ENCODE measurements at regions not wholly inside any gene's neighbourhood (a gene's known extent, or its start where the extent isn't known, plus 50 kb on each side); places are given as distances from the start of the nearest gene placed in this dataset.
A peak's percentile ranks its signal among the peaks of the same experiment; 100 is the strongest.

- Histone ChIP-seq H3K4me3 (ENCODE audit: low read length) (no peak overlapping the region), H3K36me3 (ENCODE audit: control insufficient read depth in 2 of 3, insufficient read depth in 3 of 3, low read length in 3 of 3) (no peaks in the 10 kb centered on the region), H3K9me3 (ENCODE audit: control insufficient read depth in 2 of 3, low read length in 3 of 3) (no peaks in the 10 kb centered on the region), H3K27me3 (ENCODE audit: control insufficient read depth in 2 of 2, insufficient read depth in 2 of 2, low read length in 2 of 2) (no peaks in the 10 kb centered on the region), H3K27ac (ENCODE audit: low read depth, low read length) (no peak overlapping the region), H3K4me1 (ENCODE audit: control insufficient read depth in 2 of 2, insufficient read depth in 2 of 2, low read length in 2 of 2) (no peaks in the 10 kb centered on the region)
- ChIA-PET CTCF (no interaction called here), POLR2A (no interaction called here)
- DNase-seq: no peak
- no peak overlapping the region for H3K27ac Mint-ChIP-seq
- no peak for ATAC-seq
- H3K9me3 Mint-ChIP-seq: peaks cover 0 to 5% (median 0%) of the 10 kb centered on the region in 11 donors
- H3K36me3 Mint-ChIP-seq: no peaks in the 10 kb centered on the region
- no peaks in the 10 kb centered on the region for H3K4me1 Mint-ChIP-seq
- intact Hi-C loops (cut with micrococcal nuclease): no loop called here
- peaks cover 0 to 7% (median 0%) of the 10 kb centered on the region in 5 donors for H3K27me3 Mint-ChIP-seq
- no peak overlapping the region for H3K4me3 Mint-ChIP-seq
Observed at GRCh38 chr1:87707411-87707810, 378.7 kb downstream of the LMO4 start.

GRCh38 chr1:87712261-87713010, 383.8 kb downstream of the LMO4 start:
- ChIA-PET POLR2A (no interaction called here), CTCF (no interaction called here)
- Histone ChIP-seq H3K9me3 (ENCODE audit: control insufficient read depth in 2 of 3, low read length in 3 of 3) (no peaks in the 10 kb centered on the region), H3K27ac (ENCODE audit: low read depth, low read length) (no peak overlapping the region), H3K4me3 (ENCODE audit: low read length) (no peak overlapping the region), H3K4me1 (ENCODE audit: control insufficient read depth in 2 of 2, insufficient read depth in 2 of 2, low read length in 2 of 2) (no peaks in the 10 kb centered on the region), H3K36me3 (ENCODE audit: control insufficient read depth in 2 of 3, insufficient read depth in 3 of 3, low read length in 3 of 3) (no peaks in the 10 kb centered on the region), H3K27me3 (ENCODE audit: control insufficient read depth in 2 of 2, insufficient read depth in 2 of 2, low read length in 2 of 2) (no peaks in the 10 kb centered on the region)
- no peaks in the 10 kb centered on the region for H3K9me3 Mint-ChIP-seq
- no peaks in the 10 kb centered on the region for H3K36me3 Mint-ChIP-seq
- DNase-seq (no peak), ATAC-seq (no peak)
- peaks cover 0 to 2% (median 0%) of the 10 kb centered on the region in 7 donors for H3K4me1 Mint-ChIP-seq
- H3K27me3 Mint-ChIP-seq: peaks cover 0 to 7% (median 0%) of the 10 kb centered on the region in 5 donors
- H3K27ac Mint-ChIP-seq: peak overlapping the region in 1 of 9 donors; percentile 19
- H3K4me3 Mint-ChIP-seq: no peak overlapping the region
- intact Hi-C loops (cut with micrococcal nuclease): no loop called here

DNA sequence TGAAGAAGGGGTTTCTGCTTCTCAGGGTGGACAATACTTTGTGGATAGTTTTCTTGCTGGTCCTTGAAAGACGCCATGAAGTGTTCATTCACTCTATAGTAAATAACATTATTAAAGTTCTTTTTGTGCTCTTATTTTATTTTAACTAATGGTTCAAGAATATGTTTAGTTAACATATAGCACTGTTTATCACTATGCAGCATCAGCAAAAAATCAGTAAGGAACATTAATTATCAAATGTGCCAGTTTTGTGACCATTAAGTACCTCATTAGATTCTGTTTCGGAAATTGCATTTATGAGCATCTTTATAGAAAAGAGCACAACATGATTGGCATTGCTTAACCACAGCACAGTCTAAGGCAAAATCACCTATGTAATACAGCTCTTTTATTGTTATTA, 385.6 kb downstream of the LMO4 start:
- intact Hi-C loops (cut with micrococcal nuclease): no loop called here
- peaks cover 0 to 6% (median 0%) of the 10 kb centered on the region in 5 donors for H3K27me3 Mint-ChIP-seq
- no peaks in the 10 kb centered on the region for H3K4me1 ChIP-seq (ENCODE audit: control insufficient read depth in 2 of 2, insufficient read depth in 2 of 2, low read length in 2 of 2)
- no peak overlapping the region for H3K4me3 ChIP-seq (ENCODE audit: low read length)
- ATAC-seq (no peak), DNase-seq (no peak)
- H3K9me3 ChIP-seq (ENCODE audit: control insufficient read depth in 2 of 3, low read length in 3 of 3): no peaks in the 10 kb centered on the region
- ChIA-PET CTCF (no interaction called here), POLR2A (no interaction called here)
- H3K27me3 ChIP-seq (ENCODE audit: control insufficient read depth in 2 of 2, insufficient read depth in 2 of 2, low read length in 2 of 2): no peaks in the 10 kb centered on the region
- no peak overlapping the region for H3K27ac Mint-ChIP-seq
- no peak overlapping the region for H3K4me3 Mint-ChIP-seq
- H3K36me3 ChIP-seq (ENCODE audit: control insufficient read depth in 2 of 3, insufficient read depth in 3 of 3, low read length in 3 of 3): no peaks in the 10 kb centered on the region
- H3K4me1 Mint-ChIP-seq: peaks cover 0 to 2% (median 0%) of the 10 kb centered on the region in 7 donors
- H3K36me3 Mint-ChIP-seq: no peaks in the 10 kb centered on the region
- no peak overlapping the region for H3K27ac ChIP-seq (ENCODE audit: low read depth, low read length)
- H3K9me3 Mint-ChIP-seq: no peaks in the 10 kb centered on the region

GRCh38 chr1:87715052-87715451, 386.4 kb downstream of the LMO4 start:
- Histone ChIP-seq H3K9me3 (ENCODE audit: control insufficient read depth in 2 of 3, low read length in 3 of 3) (no peaks in the 10 kb centered on the region), H3K36me3 (ENCODE audit: control insufficient read depth in 2 of 3, insufficient read depth in 3 of 3, low read length in 3 of 3) (no peaks in the 10 kb centered on the region), H3K4me1 (ENCODE audit: control insufficient read depth in 2 of 2, insufficient read depth in 2 of 2, low read length in 2 of 2) (no peaks in the 10 kb centered on the region), H3K4me3 (ENCODE audit: low read length) (no peak overlapping the region), H3K27ac (ENCODE audit: low read depth, low read length) (no peak overlapping the region), H3K27me3 (ENCODE audit: control insufficient read depth in 2 of 2, insufficient read depth in 2 of 2, low read length in 2 of 2) (no peaks in the 10 kb centered on the region)
- H3K4me3 Mint-ChIP-seq: no peak overlapping the region
- intact Hi-C loops (cut with micrococcal nuclease): no loop called here
- CTCF ChIA-PET: no interaction called here
- peaks cover 0 to 2% (median 0%) of the 10 kb centered on the region in 7 donors for H3K4me1 Mint-ChIP-seq
- ATAC-seq (no peak), DNase-seq (no peak)
- H3K36me3 Mint-ChIP-seq: no peaks in the 10 kb centered on the region
- H3K27ac Mint-ChIP-seq: no peak overlapping the region
- peaks cover 0 to 6% (median 0%) of the 10 kb centered on the region in 5 donors for H3K27me3 Mint-ChIP-seq
- no peaks in the 10 kb centered on the region for H3K9me3 Mint-ChIP-seq
- POLR2A ChIA-PET: no interaction called here

- H3K9me3 Mint-ChIP-seq: no peaks in the 10 kb centered on the region
- H3K27me3 Mint-ChIP-seq: peaks cover 0 to 6% (median 0%) of the 10 kb centered on the region in 5 donors
- no peak overlapping the region for H3K27ac Mint-ChIP-seq
- no peaks in the 10 kb centered on the region for H3K36me3 ChIP-seq (ENCODE audit: control insufficient read depth in 2 of 3, insufficient read depth in 3 of 3, low read length in 3 of 3)
- no peak for ATAC-seq
- H3K4me1 Mint-ChIP-seq: peaks cover 0 to 2% (median 0%) of the 10 kb centered on the region in 7 donors
- intact Hi-C loops (cut with micrococcal nuclease): no loop called here
- CTCF ChIA-PET: no interaction called here
- H3K36me3 Mint-ChIP-seq: no peaks in the 10 kb centered on the region
- no peaks in the 10 kb centered on the region for H3K4me1 ChIP-seq (ENCODE audit: control insufficient read depth in 2 of 2, insufficient read depth in 2 of 2, low read length in 2 of 2)
- no peak overlapping the region for H3K4me3 Mint-ChIP-seq
- no peak for DNase-seq
- no peak overlapping the region for H3K4me3 ChIP-seq (ENCODE audit: low read length)
- H3K27me3 ChIP-seq (ENCODE audit: control insufficient read depth in 2 of 2, insufficient read depth in 2 of 2, low read length in 2 of 2): no peaks in the 10 kb centered on the region
- POLR2A ChIA-PET: no interaction called here
- no peak overlapping the region for H3K27ac ChIP-seq (ENCODE audit: low read depth, low read length)
- H3K9me3 ChIP-seq (ENCODE audit: control insufficient read depth in 2 of 3, low read length in 3 of 3): no peaks in the 10 kb centered on the region
Observed at GRCh38 chr1:87715471-87715870, 386.8 kb downstream of the LMO4 start.

DNA sequence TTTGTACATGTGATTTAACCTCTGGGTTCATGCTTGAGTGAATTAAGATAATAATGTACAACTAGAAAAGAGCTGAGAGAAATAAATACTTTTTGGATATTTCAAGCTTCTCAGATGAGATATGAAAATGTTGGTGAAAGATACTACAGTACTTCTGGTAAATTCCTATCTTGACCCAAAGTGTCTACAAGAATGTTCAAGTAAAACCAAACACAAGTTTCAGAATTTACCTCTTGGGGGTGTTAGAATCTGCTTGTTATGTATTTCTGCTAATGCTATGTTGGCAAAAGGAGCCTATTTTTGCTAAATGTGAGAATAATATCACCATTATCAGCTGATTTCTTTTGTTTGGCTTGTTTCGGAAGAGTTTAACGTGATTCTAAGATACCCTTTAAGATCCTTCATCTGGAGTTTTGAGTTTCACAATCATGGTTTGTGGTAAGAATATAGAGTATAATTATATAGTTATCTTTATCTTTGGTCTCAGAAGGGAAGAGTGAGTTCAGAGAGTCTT, 388.5 kb downstream of the LMO4 start:
- no peak overlapping the region for H3K27ac Mint-ChIP-seq
- ATAC-seq (no peak), DNase-seq (no peak)
- peaks cover 0 to 6% (median 0%) of the 10 kb centered on the region in 5 donors for H3K27me3 Mint-ChIP-seq
- H3K9me3 Mint-ChIP-seq: no peaks in the 10 kb centered on the region
- ChIA-PET POLR2A (no interaction called here), CTCF (no interaction called here)
- no peak overlapping the region for H3K27ac ChIP-seq (ENCODE audit: low read depth, low read length)
- no peaks in the 10 kb centered on the region for H3K4me1 ChIP-seq (ENCODE audit: control insufficient read depth in 2 of 2, insufficient read depth in 2 of 2, low read length in 2 of 2)
- no peaks in the 10 kb centered on the region for H3K36me3 Mint-ChIP-seq
- no peaks in the 10 kb centered on the region for H3K27me3 ChIP-seq (ENCODE audit: control insufficient read depth in 2 of 2, insufficient read depth in 2 of 2, low read length in 2 of 2)
- no peaks in the 10 kb centered on the region for H3K9me3 ChIP-seq (ENCODE audit: control insufficient read depth in 2 of 3, low read length in 3 of 3)
- intact Hi-C loops (cut with micrococcal nuclease): no loop called here
- no peak overlapping the region for H3K4me3 ChIP-seq (ENCODE audit: low read length)
- H3K36me3 ChIP-seq (ENCODE audit: control insufficient read depth in 2 of 3, insufficient read depth in 3 of 3, low read length in 3 of 3): no peaks in the 10 kb centered on the region
- H3K4me3 Mint-ChIP-seq: no peak overlapping the region
- peaks cover 0 to 2% (median 0%) of the 10 kb centered on the region in 7 donors for H3K4me1 Mint-ChIP-seq

DNA sequence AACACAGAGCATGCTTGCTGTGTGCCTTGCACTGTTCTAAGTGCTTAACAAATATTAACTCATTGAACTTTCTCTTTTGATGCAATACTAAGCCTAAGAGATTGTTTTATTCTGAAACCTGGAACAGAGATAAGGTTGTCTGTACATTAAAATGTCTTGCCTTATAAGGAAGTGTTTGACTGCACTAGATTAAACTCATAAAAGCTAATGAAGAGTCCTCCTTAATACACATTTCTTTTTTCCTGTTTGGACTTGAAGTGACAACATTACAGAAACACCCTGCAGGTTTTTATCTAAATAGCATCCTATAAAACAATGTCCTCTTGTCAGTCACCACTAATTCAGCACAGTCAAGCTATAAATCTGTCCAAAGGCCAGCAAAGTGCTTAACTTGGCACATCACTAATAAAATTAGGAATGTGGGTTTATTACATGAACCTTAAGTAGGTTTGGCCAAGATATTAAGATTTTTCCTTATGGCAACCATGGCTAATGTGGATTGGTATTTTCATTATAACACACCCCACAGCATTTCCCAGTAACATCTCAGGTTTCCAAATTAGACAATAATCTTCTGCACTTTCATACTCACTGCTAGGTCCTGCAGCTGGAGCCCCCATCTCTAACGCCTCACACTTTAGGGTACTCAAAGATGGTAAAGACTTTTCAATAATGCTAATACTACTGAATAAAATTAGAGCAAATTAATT, 389.7 kb downstream of the LMO4 start:
- no peak overlapping the region for H3K27ac ChIP-seq (ENCODE audit: low read depth, low read length)
- ATAC-seq: no peak
- ChIA-PET CTCF (no interaction called here), POLR2A (no interaction called here)
- Mint-ChIP-seq H3K4me1 (no peaks in the 10 kb centered on the region), H3K27ac (no peak overlapping the region), H3K27me3 (peaks cover 0 to 5% (median 0%) of the 10 kb centered on the region in 5 donors), H3K9me3 (no peaks in the 10 kb centered on the region), H3K4me3 (no peak overlapping the region), H3K36me3 (no peaks in the 10 kb centered on the region)
- H3K9me3 ChIP-seq (ENCODE audit: control insufficient read depth in 2 of 3, low read length in 3 of 3): no peaks in the 10 kb centered on the region
- H3K27me3 ChIP-seq (ENCODE audit: control insufficient read depth in 2 of 2, insufficient read depth in 2 of 2, low read length in 2 of 2): no peaks in the 10 kb centered on the region
- no peaks in the 10 kb centered on the region for H3K36me3 ChIP-seq (ENCODE audit: control insufficient read depth in 2 of 3, insufficient read depth in 3 of 3, low read length in 3 of 3)
- no peak for DNase-seq
- H3K4me1 ChIP-seq (ENCODE audit: control insufficient read depth in 2 of 2, insufficient read depth in 2 of 2, low read length in 2 of 2): no peaks in the 10 kb centered on the region
- intact Hi-C loops (cut with micrococcal nuclease): no loop called here
- H3K4me3 ChIP-seq (ENCODE audit: low read length): no peak overlapping the region
